SK-N-MC (cell line): ENCODE measurements at regions not wholly inside any gene's neighbourhood (a gene's known extent, or its start where the extent isn't known, plus 50 kb on each side); places are given as distances from the start of the nearest gene placed in this dataset.

Experiments
- DNase-seq: peaks from one replicate; pipeline ENCODE4 v3.0.0-alpha.2; 2011; ENCODE audit warnings: low read depth, low spot score
- H3K27ac ChIP-seq: fragments of 200-600 bp; sonication (generic); 2 replicates; pipeline ENCODE4 v1.5.1; 2016; ENCODE audit warnings: mixed run types
- H3K36me3 ChIP-seq: fragments of 200-600 bp; sonication (generic); 2 replicates; pipeline ENCODE4 v1.6.1; 2017; ENCODE audit warnings: antibody characterized with exemption, low read length, mixed read lengths; ENCODE audit not compliant: insufficient read depth
- H3K4me3 ChIP-seq: fragments of 200-600 bp; sonication (generic); 2 replicates; pipeline ENCODE4 v1.5.1; 2016
- H3K9ac ChIP-seq: fragments of 200-600 bp; sonication (generic); 2 replicates; pipeline ENCODE4 v1.8.0; 2017; ENCODE audit warnings: mixed run types, mixed read lengths; ENCODE audit not compliant: insufficient read length
- H3K9me3 ChIP-seq: fragments of 200-600 bp; sonication (generic); 2 replicates; pipeline ENCODE4 v1.6.1; 2017; ENCODE audit warnings: low read depth, mild to moderate bottlenecking, antibody characterized with exemption, low read length, moderate library complexity, mixed read lengths
- EZH2 ChIP-seq: fragments of 200-600 bp; sonication (generic); IDR thresholded peaks from one replicate; pipeline ENCODE4 v1.6.1; 2017; ENCODE audit warnings: antibody characterized with exemption
- FOXP2 ChIP-seq: optimal IDR thresholded peaks from 2 replicates; pipeline ENCODE3; 2011; ENCODE audit warnings: mild to moderate bottlenecking, moderate library complexity; ENCODE audit not compliant: insufficient read depth; ENCODE audit errors: extremely low read length, control extremely low read depth
- POLR2AphosphoS5 ChIP-seq: IDR thresholded peaks from 2 replicates; pipeline ENCODE4 v1.6.1; 2012; ENCODE audit warnings: mild to moderate bottlenecking, low read depth, low read length, borderline replicate concordance

GRCh38 chr13:110024645-110024980, 238.2 kb upstream of the IRS2 start:
- H3K27ac ChIP-seq, result no peak overlapping the region
- TF ChIP-seq EZH2, result no peak
- H3K4me3 ChIP-seq, result no peak overlapping the region
- no peaks in the 10 kb centered on the region for H3K36me3 ChIP-seq
- no peak for DNase-seq
- no peak overlapping the region for H3K9ac ChIP-seq
- no peaks in the 10 kb centered on the region for H3K9me3 ChIP-seq

- DNase-seq, result no peak
- no peak overlapping the region for H3K27ac ChIP-seq
Observed at GRCh38 chr13:110023729-110024644, 237.6 kb upstream of the IRS2 start.

GRCh38 chr13:110018009-110018408, 231.6 kb upstream of the IRS2 start:
- H3K36me3 ChIP-seq, result no peaks in the 10 kb centered on the region
- no peaks in the 10 kb centered on the region for H3K9me3 ChIP-seq
- no peak overlapping the region for H3K4me3 ChIP-seq
- DNase-seq, result no peak
- no peak overlapping the region for H3K27ac ChIP-seq
- TF ChIP-seq FOXP2 (no peak), POLR2AphosphoS5 (no peak), EZH2 (no peak)
- H3K9ac ChIP-seq, result no peak overlapping the region

More at GRCh38 chr13:110023729-110024644, 237.6 kb upstream of the IRS2 start:
- Histone ChIP-seq H3K9me3 (no peaks in the 10 kb centered on the region), H3K4me3 (no peak overlapping the region), H3K36me3 (no peaks in the 10 kb centered on the region), H3K9ac (no peak overlapping the region)
- TF ChIP-seq EZH2 (no peak), FOXP2 (no peak), POLR2AphosphoS5 (no peak)

- DNase-seq, result no peak
- H3K27ac ChIP-seq, result no peak overlapping the region
- TF ChIP-seq FOXP2 (no peak), POLR2AphosphoS5 (no peak), EZH2 (no peak)
- H3K4me3 ChIP-seq, result no peak overlapping the region
- H3K9me3 ChIP-seq, result no peaks in the 10 kb centered on the region
- H3K9ac ChIP-seq, result no peak overlapping the region
- H3K36me3 ChIP-seq, result no peaks in the 10 kb centered on the region
Observed at GRCh38 chr13:110017379-110017778, 231.0 kb upstream of the IRS2 start.

- no peak for DNase-seq
- H3K27ac ChIP-seq, result no peak overlapping the region
Observed at GRCh38 chr13:110015253-110015652, 228.9 kb upstream of the IRS2 start.

GRCh38 chr13:110014719-110015118, 228.3 kb upstream of the IRS2 start:
- DNase-seq, result no peak
- H3K27ac ChIP-seq, result no peak overlapping the region
- H3K9ac ChIP-seq, result no peak overlapping the region

More at GRCh38 chr13:110015253-110015652, 228.9 kb upstream of the IRS2 start:
- H3K9ac ChIP-seq, result no peak overlapping the region
- H3K9me3 ChIP-seq, result no peaks in the 10 kb centered on the region
- TF ChIP-seq FOXP2 (no peak), POLR2AphosphoS5 (no peak), EZH2 (no peak)
- H3K36me3 ChIP-seq, result no peaks in the 10 kb centered on the region
- no peak overlapping the region for H3K4me3 ChIP-seq

GRCh38 chr13:110012102-110012739, 225.8 kb upstream of the IRS2 start:
- H3K27ac ChIP-seq, result no peak overlapping the region
- no peak for TF ChIP-seq FOXP2
- no peak for TF ChIP-seq POLR2AphosphoS5
- no peak for TF ChIP-seq EZH2
- H3K36me3 ChIP-seq, result no peaks in the 10 kb centered on the region
- DNase-seq, result no peak
- no peaks in the 10 kb centered on the region for H3K9me3 ChIP-seq
- no peak overlapping the region for H3K9ac ChIP-seq
- H3K4me3 ChIP-seq, result no peak overlapping the region

More at GRCh38 chr13:110014719-110015118, 228.3 kb upstream of the IRS2 start:
- H3K36me3 ChIP-seq, result no peaks in the 10 kb centered on the region
- no peaks in the 10 kb centered on the region for H3K9me3 ChIP-seq
- TF ChIP-seq EZH2 (no peak), POLR2AphosphoS5 (no peak), FOXP2 (no peak)
- H3K4me3 ChIP-seq, result no peak overlapping the region

GRCh38 chr13:110010404-110011138, 224.2 kb upstream of the IRS2 start:
- H3K9me3 ChIP-seq, result no peaks in the 10 kb centered on the region
- no peak for DNase-seq
- H3K4me3 ChIP-seq, result no peak overlapping the region
- H3K27ac ChIP-seq, result no peak overlapping the region
- H3K9ac ChIP-seq, result no peak overlapping the region
- H3K36me3 ChIP-seq, result no peaks in the 10 kb centered on the region
- TF ChIP-seq EZH2, result no peak
- TF ChIP-seq POLR2AphosphoS5, result no peak
- TF ChIP-seq FOXP2, result no peak
